ENCODE measurements at regions not wholly inside any gene's neighbourhood (a gene's known extent, or its start where the extent isn't known, plus 50 kb on each side); places are given as distances from the start of the nearest gene placed in this dataset.

- TF ChIP-seq, protein P1, sequence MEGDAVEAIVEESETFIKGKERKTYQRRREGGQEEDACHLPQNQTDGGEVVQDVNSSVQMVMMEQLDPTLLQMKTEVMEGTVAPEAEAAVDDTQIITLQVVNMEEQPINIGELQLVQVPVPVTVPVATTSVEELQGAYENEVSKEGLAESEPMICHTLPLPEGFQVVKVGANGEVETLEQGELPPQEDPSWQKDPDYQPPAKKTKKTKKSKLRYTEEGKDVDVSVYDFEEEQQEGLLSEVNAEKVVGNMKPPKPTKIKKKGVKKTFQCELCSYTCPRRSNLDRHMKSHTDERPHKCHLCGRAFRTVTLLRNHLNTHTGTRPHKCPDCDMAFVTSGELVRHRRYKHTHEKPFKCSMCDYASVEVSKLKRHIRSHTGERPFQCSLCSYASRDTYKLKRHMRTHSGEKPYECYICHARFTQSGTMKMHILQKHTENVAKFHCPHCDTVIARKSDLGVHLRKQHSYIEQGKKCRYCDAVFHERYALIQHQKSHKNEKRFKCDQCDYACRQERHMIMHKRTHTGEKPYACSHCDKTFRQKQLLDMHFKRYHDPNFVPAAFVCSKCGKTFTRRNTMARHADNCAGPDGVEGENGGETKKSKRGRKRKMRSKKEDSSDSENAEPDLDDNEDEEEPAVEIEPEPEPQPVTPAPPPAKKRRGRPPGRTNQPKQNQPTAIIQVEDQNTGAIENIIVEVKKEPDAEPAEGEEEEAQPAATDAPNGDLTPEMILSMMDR (conservative IDR thresholded peaks at IDR 0.05; ENCODE audit: low read depth) = no peak
- no peak for DNase-seq (ENCODE audit: low spot score)
- CTCF ChIA-PET = interaction anchor here (0.7 kb wide), 2 partner anchors 9 to 494 kb away, joined by 3 read pairs; no protein-coding TSS in a partner anchor
- H3K27ac ChIP-seq = no peak overlapping the region
- POLR2A ChIA-PET (ENCODE audit: low non-redundant PET) = no interaction called here
These were observed 213.9 kb upstream of the ZNF536 start for GRCh38 chr19:30158067-30158892.

DNA sequence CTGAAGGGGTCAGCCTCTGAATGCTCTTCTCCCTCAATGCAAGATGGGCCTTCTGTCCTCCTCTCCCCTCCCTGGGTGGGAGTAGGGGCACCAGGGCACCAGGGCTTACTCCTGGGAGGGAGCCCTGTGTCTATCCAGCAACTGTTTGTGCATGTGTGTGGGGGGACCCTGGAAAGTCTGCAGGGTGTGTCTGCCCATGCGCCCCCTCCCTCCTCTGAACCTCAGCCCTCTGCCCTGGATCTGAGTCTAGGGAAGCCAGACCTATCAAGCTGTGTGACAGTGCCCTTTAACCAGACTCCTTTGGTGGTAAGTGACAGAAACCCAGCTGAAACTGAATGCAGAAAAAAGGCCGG lies 213.3 kb upstream of the ZNF536 start:
- TF ChIP-seq, protein P1 (conservative IDR thresholded peaks at IDR 0.05; ENCODE audit: low read depth) = no peak
- no peak for DNase-seq (ENCODE audit: low spot score)
- CTCF ChIA-PET = interaction anchor here (0.7 kb wide), 1 partner anchor 10 kb away, joined by 3 read pairs; no protein-coding TSS in a partner anchor
- H3K27ac ChIP-seq = no peak overlapping the region
- POLR2A ChIA-PET (ENCODE audit: low non-redundant PET) = no interaction called here

GRCh38 chr19:30159636-30160035 lies 212.5 kb upstream of the ZNF536 start:
- DNase-seq (ENCODE audit: low spot score) = no peak
- ChIA-PET CTCF (no interaction called here), POLR2A (ENCODE audit: low non-redundant PET) (no interaction called here)
- TF ChIP-seq, protein P1 (conservative IDR thresholded peaks at IDR 0.05; ENCODE audit: low read depth) = no peak
- no peak overlapping the region for H3K27ac ChIP-seq

DNA sequence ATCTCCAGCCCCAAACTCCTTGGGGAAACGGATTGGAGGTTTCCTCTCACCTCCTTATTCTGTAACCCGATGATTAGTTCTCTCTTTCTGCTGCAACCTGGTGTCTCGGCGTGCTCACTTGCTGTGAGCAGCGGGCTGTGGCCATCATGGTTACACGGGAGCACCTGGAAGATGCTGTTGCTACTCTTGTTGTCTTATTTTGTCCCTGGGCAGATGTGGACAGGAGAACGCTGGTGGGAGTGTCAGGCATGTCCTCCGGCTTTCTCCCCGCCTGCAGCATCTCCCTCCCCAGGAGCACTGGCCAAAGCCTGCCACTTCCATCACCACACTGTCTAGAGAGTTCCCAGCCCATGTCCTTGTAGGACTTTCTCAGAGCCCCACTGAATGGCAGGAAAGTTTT lies 211.8 kb upstream of the ZNF536 start:
- ChIA-PET CTCF (no interaction called here), POLR2A (ENCODE audit: low non-redundant PET) (no interaction called here)
- no peak for DNase-seq (ENCODE audit: low spot score)
- H3K27ac ChIP-seq = no peak overlapping the region
- TF ChIP-seq, protein P1 (conservative IDR thresholded peaks at IDR 0.05; ENCODE audit: low read depth) = no peak

DNA sequence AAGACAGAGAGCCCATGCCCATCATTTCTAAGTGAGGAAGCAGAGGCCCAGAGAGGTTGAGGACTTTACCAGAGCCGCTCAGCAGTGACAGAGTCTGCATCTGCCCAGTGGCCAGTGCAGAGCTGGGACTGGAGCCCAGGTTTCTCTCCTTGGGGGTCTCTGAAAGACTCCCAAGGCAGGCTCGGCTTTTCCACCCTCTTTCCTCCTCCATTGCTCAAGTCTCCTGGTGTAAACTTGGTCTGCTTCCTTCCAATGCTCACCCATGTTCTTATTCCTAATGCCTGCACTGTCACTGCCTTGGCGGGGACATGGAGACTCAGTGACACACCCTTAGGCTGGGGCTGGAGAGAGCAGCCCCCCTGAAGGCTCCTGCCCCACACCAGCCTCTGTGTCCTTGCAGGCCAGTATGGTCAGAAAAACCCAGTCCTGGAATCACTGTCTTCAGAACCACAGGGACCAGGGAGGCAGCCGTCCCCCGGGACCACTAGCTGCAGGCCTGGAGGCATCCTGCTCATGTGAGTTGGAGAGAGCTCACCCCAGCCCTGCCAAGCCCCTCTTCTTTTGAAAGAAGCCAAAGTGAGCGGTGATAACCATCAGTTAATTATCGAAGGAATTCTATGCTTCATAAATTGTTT lies 211.0 kb upstream of the ZNF536 start:
- DNase-seq (ENCODE audit: low spot score) = no peak
- POLR2A ChIA-PET (ENCODE audit: low non-redundant PET) = no interaction called here
- CTCF ChIA-PET = no interaction called here
- no peak overlapping the region for H3K27ac ChIP-seq
- TF ChIP-seq, protein P1 (conservative IDR thresholded peaks at IDR 0.05; ENCODE audit: low read depth) = no peak

DNA sequence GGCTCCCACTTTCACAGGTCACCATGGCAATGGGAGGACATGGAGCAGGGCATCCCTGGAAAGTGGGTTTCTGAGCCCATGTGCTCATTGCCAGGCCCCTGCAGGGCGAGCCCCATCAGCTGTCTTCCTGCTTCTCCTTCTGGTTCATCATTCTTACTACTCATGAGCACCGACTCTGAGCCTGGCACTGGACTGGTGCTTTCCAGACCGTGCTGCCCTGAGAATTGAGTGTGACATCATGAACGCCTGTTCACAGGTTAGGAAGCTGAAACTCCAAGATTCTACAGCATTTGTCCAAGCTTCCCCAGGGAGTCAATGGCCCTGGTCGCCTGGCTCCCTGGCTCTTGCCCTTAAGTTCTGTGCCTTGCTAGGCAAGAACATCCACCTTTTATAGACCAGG lies 210.4 kb upstream of the ZNF536 start:
- ChIA-PET CTCF (no interaction called here), POLR2A (ENCODE audit: low non-redundant PET) (no interaction called here)
- H3K27ac ChIP-seq = no peak overlapping the region
- DNase-seq (ENCODE audit: low spot score) = no peak
- TF ChIP-seq, protein P1 (conservative IDR thresholded peaks at IDR 0.05; ENCODE audit: low read depth) = no peak
